K562 (cell line): ENCODE measurements at regions not wholly inside any gene's neighbourhood (a gene's known extent, or its start where the extent isn't known, plus 50 kb on each side); places are given as distances from the start of the nearest gene placed in this dataset.

ENCODE experiments used
- NUFIP1 ChIP-seq: fragments of 450-650 bp; IDR thresholded peaks from 2 replicates; pipeline ENCODE4 v1.6.1; 2018; ENCODE audit not compliant: partially characterized antibody
- POLR2A ChIP-seq: fragments of 450-650 bp; conservative IDR thresholded peaks from 2 replicates; pipeline ENCODE4 v1.6.1; 2016
- TF ChIP-seq, protein P1 (sequence below): fragments of 450-650 bp; formaldehyde crosslinking; IDR thresholded peaks from 2 replicates; pipeline ENCODE4 v1.4.0; 2022; ENCODE audit warnings: missing genetic modification characterization

GRCh38 chr20:40416274-40416673 is 272.8 kb downstream of the MAFB start:
- TF ChIP-seq NUFIP1 (no peak), POLR2A (no peak)
- TF ChIP-seq, protein P1, sequence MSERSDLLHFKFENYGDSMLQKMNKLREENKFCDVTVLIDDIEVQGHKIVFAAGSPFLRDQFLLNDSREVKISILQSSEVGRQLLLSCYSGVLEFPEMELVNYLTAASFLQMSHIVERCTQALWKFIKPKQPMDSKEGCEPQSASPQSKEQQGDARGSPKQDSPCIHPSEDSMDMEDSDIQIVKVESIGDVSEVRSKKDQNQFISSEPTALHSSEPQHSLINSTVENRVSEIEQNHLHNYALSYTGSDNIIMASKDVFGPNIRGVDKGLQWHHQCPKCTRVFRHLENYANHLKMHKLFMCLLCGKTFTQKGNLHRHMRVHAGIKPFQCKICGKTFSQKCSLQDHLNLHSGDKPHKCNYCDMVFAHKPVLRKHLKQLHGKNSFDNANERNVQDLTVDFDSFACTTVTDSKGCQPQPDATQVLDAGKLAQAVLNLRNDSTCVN (CRISPR knock-in tag): no peak
